DND-41 (cell line): ENCODE measurements at regions not wholly inside any gene's neighbourhood (a gene's known extent, or its start where the extent isn't known, plus 50 kb on each side); places are given as distances from the start of the nearest gene placed in this dataset.

Experiments used
- CTCF ChIP-seq: IDR thresholded peaks from 2 replicates; pipeline ENCODE4 v1.5.1; 2012; ENCODE audit warnings: borderline replicate concordance, low read length, moderate library complexity, mild to moderate bottlenecking; ENCODE audit not compliant: poor library complexity, severe bottlenecking; ENCODE audit errors: extremely low read depth
- EZH2 ChIP-seq: IDR thresholded peaks from 3 replicates; pipeline ENCODE4 v1.6.1; 2012; ENCODE audit warnings: borderline replicate concordance, low read depth, mild to moderate bottlenecking, moderate library complexity, low read length, inconsistent platforms; ENCODE audit not compliant: severe bottlenecking

GRCh38 chr20:1833728-1834726 lies 61.2 kb upstream of the SIRPA start:
- TF ChIP-seq CTCF (no peak), EZH2 (no peak)
